ENCODE measurements at regions not wholly inside any gene's neighbourhood (a gene's known extent, or its start where the extent isn't known, plus 50 kb on each side); places are given as distances from the start of the nearest gene placed in this dataset.
"Not testable (repeated sequence)": the region's sequence is repeated elsewhere in the genome, so short reads cannot be mapped to it uniquely, and the experiment has no call there.

DNA sequence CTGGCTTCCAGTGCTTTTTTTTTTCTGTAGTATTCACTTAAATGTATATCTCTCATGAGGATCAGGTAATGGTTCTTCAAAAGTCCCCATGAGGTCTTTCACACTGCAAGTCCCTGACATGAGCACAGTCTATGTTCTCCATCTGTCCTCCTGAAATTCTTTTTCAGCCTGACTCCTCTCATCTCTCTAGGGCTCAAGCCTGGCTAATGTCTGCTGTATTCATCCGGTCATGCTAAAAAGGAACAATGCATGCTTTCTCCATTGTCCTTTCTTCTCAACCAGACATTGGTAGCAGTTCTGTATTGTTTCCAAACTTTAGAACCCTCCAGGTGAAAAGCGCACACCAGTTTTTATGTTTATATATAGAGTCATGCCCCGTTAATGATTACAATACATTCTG lies 368.3 kb upstream of the OLFM3 start:
- DNase-seq = no peak

DNA sequence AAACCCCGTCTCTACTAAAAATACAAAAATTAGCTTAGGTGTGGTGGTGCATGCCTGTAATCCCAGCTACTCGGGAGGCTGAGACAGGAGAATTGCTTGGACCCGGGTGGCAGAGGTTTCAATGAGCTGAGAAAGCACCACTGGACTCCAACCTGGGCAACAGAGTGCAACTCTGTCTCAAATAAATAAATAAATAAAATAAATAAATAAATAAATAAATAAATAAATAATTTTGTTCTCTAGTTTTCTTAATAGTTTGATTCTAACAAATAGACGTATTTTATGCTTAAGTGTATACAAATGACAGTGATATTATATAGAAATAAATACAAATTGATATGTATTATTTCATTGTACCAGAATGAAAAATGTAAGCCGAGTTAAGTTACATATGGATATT lies 339.9 kb upstream of the OLFM3 start:
- DNase-seq = no peak

DNA sequence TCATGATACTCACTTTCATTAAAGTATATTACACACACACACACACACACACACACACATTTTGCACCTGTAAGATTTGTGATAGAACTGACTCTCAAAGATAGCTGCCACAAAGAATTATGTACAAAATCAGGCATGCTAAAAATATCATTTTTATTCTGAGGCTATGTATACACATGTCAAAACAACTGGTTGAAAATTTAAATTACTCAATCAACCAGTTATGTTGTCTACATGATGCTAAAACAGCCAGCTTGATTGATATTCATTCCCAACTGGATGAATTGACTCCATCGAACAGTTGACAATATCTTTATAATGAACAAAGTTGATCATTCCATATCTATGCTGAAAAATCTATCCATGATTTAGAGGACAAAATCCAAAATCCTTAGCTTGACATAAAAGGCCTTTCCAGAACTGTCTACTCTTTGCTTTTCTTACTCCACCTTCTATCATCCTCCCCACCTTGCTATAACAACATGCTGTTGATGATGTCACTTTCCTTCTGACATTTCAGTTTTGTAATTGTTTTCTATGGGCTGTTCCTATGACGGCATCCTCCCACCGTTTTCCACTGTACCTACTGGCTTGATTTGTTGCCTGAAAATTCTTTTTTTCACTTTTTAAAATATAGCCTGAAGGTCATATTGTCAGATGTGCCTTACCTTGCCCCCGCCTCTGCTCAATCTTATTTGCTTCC lies 321.5 kb upstream of the OLFM3 start:
- DNase-seq = no peak

DNA sequence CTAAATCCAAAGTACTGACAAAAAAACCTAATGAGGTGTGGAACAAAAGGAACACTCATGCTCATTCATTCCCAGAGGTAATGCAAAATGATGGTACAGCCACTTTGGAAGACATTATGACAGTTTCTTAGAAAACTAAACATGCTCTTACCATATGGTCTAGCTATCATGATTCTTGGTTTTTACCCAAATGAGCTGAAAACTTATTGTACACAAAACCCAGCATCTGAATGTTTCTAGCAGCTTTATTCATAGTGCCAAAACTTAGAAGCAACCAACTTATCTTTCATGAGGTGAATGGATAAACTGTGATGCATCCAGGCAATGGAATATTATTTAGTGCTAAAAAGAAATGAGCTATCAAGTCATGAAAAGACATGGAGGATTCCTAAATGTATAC lies 318.4 kb upstream of the OLFM3 start:
- no peak for DNase-seq

DNA sequence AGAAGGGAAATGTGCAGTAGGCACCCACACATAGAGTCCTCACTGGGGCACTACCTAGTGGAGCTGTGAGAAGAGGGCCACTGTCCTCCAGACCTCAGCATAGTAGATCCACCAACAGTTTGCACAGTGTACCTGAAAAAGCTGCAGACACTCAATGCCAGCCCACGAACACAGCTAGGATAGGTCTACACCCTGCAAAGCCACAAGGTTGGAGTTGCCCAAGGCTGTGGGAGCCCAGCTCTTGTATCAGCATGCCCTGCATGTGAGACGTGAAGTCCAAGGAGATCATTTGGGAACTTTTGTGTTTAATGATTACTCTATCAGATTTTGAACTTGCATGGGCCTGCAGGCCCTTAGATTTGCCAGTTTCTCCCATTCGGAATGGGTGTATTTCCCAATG lies 299.4 kb upstream of the OLFM3 start:
- DNase-seq = no peak

DNA sequence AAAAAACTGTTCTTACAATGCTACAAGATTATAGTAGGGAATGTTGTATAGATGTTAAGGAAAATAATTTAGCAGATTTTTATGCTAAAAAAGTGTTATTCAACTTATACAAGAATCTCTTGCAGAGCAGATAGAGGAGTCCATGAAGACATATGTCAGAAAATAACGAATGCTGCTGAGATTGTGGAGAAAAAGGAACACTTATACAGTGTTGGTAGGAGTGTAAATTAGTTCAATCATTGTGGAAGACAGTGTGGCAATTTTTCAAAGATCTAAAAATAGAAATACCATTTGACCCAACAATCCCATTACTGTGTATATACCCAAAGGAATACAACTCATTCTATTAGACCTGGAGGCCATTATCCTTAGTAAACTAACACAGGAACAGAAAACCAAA lies 286.2 kb upstream of the OLFM3 start:
- DNase-seq = no peak

DNA sequence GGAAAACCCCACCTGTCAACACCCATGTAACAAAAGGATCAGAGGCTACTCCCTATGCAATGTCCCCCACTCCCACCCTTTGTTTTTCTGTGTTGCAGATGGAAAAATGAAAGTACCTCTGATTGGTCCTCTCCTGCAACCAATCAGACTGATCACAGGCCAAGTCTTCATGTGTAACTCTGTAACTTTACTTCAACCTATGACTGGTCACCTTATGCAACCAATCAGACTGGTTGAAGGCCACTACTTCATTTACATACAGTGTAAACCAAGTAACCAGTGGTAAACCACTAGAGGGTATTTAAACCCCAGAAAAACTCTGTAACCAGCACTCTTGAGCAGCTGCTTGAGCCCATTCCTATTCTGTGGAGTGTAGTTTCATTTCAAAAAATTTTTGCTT lies 266.3 kb upstream of the OLFM3 start:
- peak; percentile 67 for DNase-seq

DNA sequence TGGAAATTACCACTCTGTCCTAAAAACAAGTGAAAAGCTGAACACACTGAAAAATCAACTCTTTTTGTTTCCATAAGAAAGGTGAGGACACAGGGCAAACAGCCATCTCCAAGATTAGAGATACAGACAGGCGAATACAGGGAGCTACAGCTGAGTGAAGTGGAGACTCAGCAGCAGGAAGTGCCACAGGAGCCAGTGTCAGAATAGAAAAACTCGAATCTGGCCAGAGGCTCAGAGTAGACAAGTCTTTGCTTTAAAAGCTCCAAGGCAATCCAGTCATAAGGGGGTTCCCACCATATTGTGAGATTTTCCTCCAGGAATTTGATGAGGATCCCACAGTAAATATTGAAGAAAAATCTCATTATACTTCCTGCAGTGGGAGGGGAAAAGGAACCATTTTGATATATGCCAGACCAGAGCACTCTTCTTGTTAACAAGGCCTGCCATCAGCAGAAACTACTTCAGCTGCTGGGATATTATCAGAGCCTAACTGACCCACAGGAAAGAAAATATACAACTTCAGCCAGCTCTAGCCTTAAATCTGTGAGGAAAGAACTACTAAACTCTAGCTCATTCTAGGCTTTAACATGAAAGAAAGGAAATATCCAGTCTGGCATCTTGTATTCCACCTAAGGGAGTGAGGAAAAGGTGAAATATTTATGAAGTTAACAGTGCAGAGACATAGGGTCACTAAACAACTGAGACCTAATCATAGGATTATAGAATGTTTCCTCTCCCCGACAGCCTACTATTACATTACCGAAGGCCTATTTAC lies 256.2 kb upstream of the OLFM3 start:
- no peak for DNase-seq

DNA sequence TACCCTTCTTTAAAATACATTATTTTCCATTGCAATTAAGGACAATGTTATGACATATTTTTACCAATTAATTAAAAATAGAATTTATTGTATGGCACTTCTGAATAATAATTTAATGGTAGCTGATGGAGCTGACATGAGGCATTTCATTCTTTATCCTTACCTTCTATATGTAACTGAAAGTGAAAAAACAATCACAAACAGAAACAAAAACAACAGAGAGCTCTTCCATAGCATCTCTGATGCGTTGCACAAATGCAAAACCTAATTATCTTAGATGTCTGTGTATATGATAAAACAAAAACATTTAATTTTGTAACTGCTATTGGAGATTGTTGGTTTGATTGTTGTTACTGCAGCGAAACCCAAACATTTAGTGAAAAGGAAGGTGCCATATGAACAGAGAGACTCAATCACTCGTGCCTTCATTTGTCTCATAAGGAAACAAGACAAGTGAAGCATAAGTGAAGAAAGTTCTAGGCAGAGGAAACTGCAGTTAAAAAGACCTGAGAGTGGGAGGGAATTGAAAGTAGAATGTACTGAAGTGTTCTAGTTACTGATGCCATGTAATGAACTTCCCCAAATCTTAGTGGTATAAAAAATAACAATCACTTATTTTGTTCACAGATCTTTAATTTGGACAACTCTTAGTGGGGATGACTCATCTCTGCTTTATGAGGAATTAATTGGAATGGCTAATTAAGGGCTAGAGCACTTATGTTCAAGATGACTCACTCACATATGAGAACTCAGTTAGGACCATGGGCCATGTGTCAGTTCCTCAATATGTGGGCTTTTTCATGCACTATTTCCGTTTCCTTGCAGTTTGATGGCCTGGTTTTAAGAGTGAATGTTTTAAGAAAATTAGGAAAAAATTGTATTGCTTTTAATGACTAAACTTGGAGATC lies 245.0 kb upstream of the OLFM3 start:
- peak; percentile 27 for DNase-seq

DNA sequence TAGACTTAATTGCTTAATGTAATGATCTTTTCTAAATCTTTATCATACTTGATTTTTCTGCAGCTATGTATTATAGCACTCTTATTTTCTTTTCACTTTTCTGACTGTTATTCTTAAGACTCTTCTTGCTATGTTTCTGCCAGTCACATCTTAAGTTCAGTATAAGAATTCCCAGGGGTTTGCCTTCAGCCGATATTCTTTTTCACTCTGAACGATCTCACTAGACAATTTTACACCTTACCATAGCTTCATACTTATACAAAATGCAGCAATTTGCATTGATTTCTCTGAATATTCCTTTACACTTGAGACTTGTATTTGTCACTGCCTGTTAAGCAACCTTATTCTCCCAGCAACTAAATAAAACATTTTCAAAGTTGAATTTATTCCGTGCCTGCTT lies 242.5 kb upstream of the OLFM3 start:
- no peak for DNase-seq

DNA sequence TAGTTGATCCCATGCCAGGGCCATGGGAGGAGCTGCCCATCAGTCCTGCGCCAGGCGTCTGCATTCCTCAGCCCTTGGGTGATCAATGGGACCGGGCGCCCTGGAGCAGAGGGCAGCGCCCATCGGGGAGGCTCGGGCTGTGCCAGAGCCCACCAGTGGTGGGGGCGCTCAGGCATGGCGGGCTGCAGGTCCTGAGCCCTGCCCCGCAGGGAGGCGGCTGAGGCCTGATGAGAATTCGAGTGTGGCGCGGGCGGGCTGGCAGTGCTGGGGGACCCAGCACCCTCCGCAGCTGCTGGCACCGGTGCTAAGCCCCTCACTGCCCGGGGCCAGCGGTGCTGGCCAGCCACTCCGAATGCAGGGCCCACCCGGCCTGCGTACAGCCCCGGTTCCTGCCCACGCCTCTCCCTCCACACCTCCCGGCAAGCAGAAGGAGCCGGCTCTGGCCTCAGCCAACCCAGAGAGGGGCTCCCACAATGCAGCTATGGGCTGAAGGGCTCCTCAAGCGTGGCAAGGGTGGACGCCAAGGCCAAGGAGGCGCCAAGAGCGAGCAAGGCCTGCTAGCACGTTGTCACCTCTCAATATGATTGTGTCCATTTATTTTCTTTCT lies 238.1 kb upstream of the OLFM3 start:
- DNase-seq = no peak

DNA sequence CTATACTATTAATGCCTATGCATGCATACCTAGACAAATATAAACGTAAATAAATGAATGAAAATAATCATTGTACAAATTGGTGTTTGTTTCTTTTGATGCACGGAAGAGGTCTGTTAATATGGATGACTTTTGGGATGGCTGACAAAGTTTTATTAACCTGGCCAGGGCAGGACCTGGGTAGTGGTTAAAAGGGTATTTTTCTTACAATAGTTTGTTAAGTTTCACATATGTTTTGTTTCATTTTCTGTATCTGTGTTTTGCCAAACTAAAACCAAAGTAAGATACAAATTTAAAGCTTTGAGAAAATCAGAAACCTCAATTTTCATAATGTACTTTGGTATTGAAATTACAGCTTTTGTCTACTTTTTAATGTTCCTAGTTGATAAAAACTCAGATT lies 222.7 kb upstream of the OLFM3 start:
- DNase-seq = no peak

DNA sequence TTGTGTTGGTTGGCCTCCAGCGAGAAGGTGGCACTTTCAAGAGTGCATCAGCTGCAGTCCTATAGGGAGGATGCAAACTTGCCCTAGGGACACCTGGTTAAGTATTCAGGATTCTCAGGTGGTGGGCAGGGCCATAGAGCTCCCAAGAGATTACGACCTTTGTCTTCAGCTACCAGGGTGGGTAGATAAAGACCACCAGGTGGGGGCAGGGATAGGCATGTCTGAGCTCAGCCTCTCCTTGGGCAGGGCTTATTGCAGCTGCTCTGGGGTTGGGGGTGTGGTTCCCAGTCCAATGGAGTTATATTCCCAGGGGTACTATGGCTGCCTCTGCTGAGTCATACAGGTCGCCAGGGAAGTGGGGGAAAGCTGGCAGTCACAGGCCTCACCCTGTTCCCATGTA lies 214.2 kb upstream of the OLFM3 start:
- not testable (repeated sequence) for DNase-seq

DNA sequence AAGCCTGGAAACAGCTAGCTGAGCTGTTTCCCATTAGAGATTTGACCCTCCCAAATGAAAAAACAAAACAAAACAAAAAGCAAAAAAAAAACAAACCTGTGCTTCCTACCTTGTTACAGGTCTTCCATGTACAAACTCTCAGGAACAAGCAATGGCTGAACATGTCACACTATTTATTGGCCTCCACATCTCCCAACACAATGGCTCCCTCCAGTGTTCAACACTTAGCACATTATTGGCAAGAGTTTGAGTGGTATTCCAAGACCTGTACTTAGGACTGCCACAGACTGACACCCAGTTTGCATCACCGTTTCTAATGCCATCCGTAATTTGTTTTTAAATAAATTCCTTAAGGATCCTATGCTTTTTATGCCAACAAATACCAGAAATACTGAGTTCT lies 195.0 kb upstream of the OLFM3 start:
- DNase-seq = peak; percentile 70

DNA sequence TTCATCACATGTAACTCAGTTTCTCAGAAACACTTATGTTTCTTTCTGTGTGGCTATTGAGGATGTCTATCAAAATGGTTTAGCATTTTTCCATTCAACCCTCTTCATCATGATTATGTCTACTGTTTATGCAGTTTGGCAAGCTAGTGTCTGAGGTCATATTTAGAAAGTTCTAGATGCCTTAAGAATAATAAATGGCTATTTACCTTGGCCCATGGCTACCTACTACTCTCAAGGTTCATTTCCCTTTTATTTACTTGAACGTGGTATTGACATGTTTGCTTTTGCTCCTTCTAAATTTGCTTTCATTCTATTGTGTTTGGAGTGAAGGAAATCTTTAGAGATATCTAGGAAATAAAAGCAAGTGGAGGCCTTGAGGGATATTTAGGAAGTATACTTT lies 193.7 kb upstream of the OLFM3 start:
- no peak for DNase-seq

DNA sequence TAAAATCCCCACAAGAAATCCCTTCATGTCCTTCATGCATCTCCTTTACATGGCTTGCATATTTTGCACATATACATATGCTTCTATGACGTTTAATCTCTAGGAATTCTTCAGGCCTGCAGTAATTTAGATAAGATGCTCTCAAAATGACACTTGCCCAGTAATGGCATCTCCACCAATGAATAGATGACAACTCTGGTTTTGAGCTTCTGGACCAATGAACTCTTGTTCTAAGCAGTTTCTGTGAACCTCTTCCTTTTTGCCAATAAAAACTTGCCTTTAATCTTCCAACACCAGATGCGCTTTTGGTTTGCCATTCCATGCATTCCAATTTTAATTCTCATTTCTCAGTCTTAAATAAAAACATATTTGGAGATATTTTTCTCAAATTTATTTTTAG lies 189.8 kb upstream of the OLFM3 start:
- DNase-seq = no peak

DNA sequence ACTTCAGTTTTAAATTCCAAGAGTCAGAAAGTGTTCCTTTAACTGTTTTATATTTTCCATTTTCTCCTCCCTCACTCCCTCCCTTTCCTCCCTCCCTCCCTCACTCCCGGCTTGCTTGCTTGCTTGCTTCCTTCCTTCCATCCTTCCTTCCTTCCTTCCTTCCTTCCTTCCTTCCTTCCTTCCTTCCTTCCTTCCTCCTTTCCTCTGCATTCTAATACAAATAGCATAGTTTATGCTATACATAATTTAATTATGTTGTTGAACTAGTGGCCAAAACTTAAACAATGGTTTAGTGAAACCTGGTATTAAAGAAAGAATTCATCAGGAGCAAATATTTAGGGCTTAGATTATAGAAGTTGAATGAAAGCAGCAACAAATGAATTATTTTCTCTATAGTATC lies 188.5 kb upstream of the OLFM3 start:
- DNase-seq = no peak

DNA sequence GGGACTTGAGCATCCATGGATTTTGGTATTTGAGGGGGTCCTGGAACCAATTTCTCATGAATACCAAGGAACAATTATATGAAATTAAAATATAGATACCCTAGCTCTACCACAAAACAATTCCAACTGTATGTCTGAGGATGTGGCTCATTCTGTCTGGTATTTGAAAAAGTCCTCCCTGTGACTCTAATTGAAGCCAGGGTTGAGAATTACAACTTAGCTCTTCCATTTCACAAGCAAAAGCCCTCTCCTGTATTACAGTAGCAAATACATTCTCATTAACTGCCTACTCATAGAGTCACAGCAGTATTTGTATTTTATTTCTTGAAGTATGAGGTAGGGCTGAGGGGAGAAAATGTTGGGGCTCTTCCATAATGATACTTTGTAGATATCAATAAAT lies 187.8 kb upstream of the OLFM3 start:
- DNase-seq = no peak

DNA sequence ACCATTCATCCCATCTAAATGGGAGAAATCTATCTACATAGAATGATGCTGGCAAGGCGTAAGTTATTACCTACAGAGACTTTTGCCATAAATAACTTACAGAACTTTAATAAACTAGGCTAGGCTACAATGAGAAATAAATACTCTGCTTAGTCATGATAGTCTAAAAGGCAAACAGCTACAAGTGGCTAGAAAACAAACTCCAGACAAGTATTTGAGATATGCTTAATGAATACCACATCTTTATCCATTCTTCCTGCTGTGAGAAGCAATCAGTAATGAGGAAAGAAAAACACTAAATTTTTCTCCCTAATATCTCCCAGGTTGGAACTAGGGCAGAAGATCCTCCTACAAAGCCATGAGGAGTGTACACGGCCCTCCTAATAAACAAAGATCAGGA lies 187.0 kb upstream of the OLFM3 start:
- no peak for DNase-seq

DNA sequence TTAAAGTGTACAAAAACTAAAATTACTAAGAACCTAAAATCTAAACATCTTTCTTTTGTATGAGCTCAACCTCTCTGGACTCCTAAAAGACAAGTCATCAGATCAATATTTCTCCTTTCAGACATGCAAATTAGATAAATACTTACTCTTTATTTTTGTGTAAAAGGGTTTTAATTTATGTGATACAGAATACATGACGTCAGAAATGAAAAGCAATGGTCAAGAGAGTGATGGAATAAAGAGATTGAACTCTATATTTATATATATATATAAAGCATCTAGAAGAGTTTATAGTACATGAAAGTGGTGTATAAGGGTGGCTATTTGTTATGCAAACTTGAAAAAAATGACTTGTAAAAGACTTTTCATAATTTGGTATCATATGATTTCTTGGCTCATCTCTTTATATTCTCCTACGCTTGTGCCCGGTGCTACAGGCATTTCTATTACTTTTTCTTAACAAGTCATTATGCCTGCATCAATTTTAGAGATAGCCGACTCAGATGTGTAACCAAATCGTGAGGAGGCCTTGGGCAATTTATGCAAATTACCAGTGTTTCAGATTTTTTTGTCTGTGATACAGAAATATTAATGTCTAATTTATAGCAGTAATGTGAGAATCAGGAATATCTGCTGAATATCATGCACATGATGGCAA lies 186.0 kb upstream of the OLFM3 start:
- DNase-seq = no peak

DNA sequence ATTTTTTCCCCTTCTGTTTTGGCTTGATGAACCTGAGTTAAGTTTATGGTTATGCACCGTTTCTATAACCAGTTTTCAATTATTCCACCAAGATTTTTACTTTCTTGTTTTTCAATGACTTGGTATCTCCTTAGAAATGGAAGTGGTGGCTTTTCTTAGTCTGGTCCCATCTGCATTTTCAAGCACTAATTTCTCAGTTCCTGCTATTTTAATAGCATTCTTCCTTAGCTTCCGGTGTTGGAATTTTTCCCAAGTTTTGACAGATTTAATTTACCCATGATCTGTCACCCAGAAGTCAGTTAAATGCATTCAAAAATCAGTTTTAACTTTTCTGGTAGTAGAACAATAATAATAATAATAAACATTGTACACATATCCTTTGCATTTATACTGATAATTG lies 184.6 kb upstream of the OLFM3 start:
- no peak for DNase-seq

DNA sequence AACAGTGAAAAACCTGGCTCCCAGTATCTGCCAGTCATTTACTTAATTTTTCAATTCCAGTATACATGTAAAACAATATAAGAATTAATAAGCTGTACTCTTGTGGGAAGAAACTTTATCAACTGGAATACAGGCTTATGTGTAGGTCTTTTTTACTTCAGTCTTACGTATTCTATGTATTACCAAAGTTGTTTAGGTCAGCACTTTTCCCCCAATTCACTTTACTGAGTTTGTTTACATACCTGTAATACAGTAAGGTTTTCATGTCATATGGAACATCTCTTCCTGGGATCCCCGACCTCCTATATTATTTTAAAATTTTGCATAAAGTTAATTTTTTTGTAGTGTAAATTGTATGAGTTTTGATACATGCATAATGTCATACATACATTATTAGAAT lies 181.8 kb upstream of the OLFM3 start:
- no peak for DNase-seq
